ENCODE measurements at regions not wholly inside any gene's neighbourhood (a gene's known extent, or its start where the extent isn't known, plus 50 kb on each side); places are given as distances from the start of the nearest gene placed in this dataset.
"Not testable (repeated sequence)": the region's sequence is repeated elsewhere in the genome, so short reads cannot be mapped to it uniquely, and the experiment has no call there.

GRCh38 chr1:176364236-176364905, 98.6 kb upstream of the PAPPA2 start:
- CTCF ChIA-PET, result interaction anchor here (0.7 kb wide), 1 partner anchor 817 kb away, joined by 3 read pairs; no protein-coding TSS in a partner anchor
- no peak for TF ChIP-seq CTCF (conservative IDR thresholded peaks at IDR 0.05; ENCODE audit: low read depth)
- H3K27ac ChIP-seq, result no peak overlapping the region
- POLR2A ChIA-PET (ENCODE audit: low non-redundant PET), result no interaction called here
- no peak for DNase-seq (ENCODE audit: low spot score)

- DNase-seq (ENCODE audit: low spot score); POLR2A ChIA-PET (ENCODE audit: low non-redundant PET); H3K27ac ChIP-seq; CTCF ChIA-PET: not testable (repeated sequence)
Observed at GRCh38 chr1:176349135-176349715, 113.8 kb upstream of the PAPPA2 start.

GRCh38 chr1:176341656-176342055, 121.3 kb upstream of the PAPPA2 start:
- no peak for DNase-seq (ENCODE audit: low spot score)
- TF ChIP-seq CTCF (conservative IDR thresholded peaks at IDR 0.05; ENCODE audit: low read depth), result no peak

GRCh38 chr1:176338877-176339276, 124.1 kb upstream of the PAPPA2 start:
- DNase-seq (ENCODE audit: low spot score), result no peak
- ChIA-PET POLR2A (ENCODE audit: low non-redundant PET) (no interaction called here), CTCF (no interaction called here)
- no peak for TF ChIP-seq CTCF (conservative IDR thresholded peaks at IDR 0.05; ENCODE audit: low read depth)
- no peak overlapping the region for H3K27ac ChIP-seq

More at GRCh38 chr1:176341656-176342055, 121.3 kb upstream of the PAPPA2 start:
- ChIA-PET CTCF (no interaction called here), POLR2A (ENCODE audit: low non-redundant PET) (no interaction called here)
- no peak overlapping the region for H3K27ac ChIP-seq

GRCh38 chr1:176330782-176331181, 123.7 kb upstream of the COP1 start:
- DNase-seq (ENCODE audit: low spot score), result no peak
- POLR2A ChIA-PET (ENCODE audit: low non-redundant PET), result no interaction called here
- CTCF ChIA-PET, result interaction anchor here (0.7 kb wide), 1 partner anchor 512 kb away, joined by 5 read pairs; no protein-coding TSS in a partner anchor
- no peak for TF ChIP-seq CTCF (conservative IDR thresholded peaks at IDR 0.05; ENCODE audit: low read depth)
- no peak overlapping the region for H3K27ac ChIP-seq

- H3K27ac ChIP-seq, result no peak overlapping the region
- ChIA-PET CTCF (no interaction called here), POLR2A (ENCODE audit: low non-redundant PET) (no interaction called here)
- no peak for DNase-seq (ENCODE audit: low spot score)
- TF ChIP-seq CTCF (conservative IDR thresholded peaks at IDR 0.05; ENCODE audit: low read depth), result no peak
Observed at GRCh38 chr1:176325664-176326063, 118.6 kb upstream of the COP1 start.

GRCh38 chr1:176323472-176323871, 116.4 kb upstream of the COP1 start:
- ChIA-PET CTCF (no interaction called here), POLR2A (ENCODE audit: low non-redundant PET) (no interaction called here)
- no peak for DNase-seq (ENCODE audit: low spot score)
- no peak for TF ChIP-seq CTCF (conservative IDR thresholded peaks at IDR 0.05; ENCODE audit: low read depth)
- H3K27ac ChIP-seq, result no peak overlapping the region
